ENCODE measurements at regions not wholly inside any gene's neighbourhood (a gene's known extent, or its start where the extent isn't known, plus 50 kb on each side); places are given as distances from the start of the nearest gene placed in this dataset.

DNA sequence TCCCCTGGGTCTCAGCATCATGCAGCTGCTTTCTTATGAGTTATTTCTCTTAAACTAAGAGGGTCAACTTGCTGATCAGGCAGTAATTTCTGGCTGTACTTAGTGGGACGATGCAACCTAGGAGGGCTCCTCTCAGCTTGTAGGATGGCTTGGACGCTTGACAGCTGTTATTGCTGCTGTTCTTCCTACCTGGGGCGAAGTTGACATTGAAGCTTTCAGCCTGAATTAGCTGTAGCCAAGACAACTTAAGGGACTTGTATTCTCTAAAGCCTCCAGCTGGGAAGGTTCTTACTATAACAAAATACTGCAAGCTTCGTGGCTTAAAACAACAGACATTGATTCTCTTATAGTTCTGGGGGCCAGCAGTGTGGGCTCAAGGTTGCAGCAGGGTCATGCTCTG is 224.9 kb downstream of the ACTR3B start:
- H3K36me3 ChIP-seq = no peaks in the 10 kb centered on the region
- H3K27ac ChIP-seq = no peak overlapping the region
- no peak for DNase-seq (ENCODE audit: low spot score)
- WGBS = 54% methylated on average over 4 of the region's 4 CpGs
- no peaks in the 10 kb centered on the region for H3K9me3 ChIP-seq
- intact Hi-C loops (cut with DNase I) = no loop called here
- no peaks in the 10 kb centered on the region for H3K4me1 ChIP-seq (replicated peaks)
- H3K27me3 ChIP-seq (replicated peaks; ENCODE audit: insufficient read depth) = no peaks in the 10 kb centered on the region
- H3K4me3 ChIP-seq = no peak overlapping the region
- TF ChIP-seq POLR2A (IDR thresholded peaks at IDR 0.05) = no peak
- TF ChIP-seq, protein P1, sequence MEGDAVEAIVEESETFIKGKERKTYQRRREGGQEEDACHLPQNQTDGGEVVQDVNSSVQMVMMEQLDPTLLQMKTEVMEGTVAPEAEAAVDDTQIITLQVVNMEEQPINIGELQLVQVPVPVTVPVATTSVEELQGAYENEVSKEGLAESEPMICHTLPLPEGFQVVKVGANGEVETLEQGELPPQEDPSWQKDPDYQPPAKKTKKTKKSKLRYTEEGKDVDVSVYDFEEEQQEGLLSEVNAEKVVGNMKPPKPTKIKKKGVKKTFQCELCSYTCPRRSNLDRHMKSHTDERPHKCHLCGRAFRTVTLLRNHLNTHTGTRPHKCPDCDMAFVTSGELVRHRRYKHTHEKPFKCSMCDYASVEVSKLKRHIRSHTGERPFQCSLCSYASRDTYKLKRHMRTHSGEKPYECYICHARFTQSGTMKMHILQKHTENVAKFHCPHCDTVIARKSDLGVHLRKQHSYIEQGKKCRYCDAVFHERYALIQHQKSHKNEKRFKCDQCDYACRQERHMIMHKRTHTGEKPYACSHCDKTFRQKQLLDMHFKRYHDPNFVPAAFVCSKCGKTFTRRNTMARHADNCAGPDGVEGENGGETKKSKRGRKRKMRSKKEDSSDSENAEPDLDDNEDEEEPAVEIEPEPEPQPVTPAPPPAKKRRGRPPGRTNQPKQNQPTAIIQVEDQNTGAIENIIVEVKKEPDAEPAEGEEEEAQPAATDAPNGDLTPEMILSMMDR (IDR thresholded peaks at IDR 0.05) = no peak
- TF ChIP-seq POLR2AphosphoS5 (IDR thresholded peaks at IDR 0.05) = no peak

DNA sequence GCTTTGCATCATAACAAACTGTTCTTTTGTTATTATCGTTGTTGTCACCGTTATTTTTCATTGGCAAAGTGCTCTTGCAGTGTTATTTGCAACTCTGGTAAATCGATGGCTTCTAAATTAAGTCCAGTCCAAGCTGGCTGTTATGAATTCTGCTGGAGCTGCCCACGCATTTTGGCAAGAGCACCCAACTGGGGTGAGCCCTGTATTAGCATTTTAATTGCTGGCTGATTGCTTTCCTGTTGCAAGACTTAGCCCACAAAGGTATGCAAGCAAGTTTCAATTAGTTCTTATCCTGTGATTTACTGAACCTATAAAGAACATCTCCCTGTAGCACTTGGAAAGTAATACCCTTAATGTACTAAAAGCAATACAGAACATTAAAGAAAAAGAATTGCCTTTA is 226.8 kb downstream of the ACTR3B start:
- no peak for TF ChIP-seq POLR2A (IDR thresholded peaks at IDR 0.05)
- TF ChIP-seq, protein P1 (IDR thresholded peaks at IDR 0.05) = no peak
- TF ChIP-seq POLR2AphosphoS5 (IDR thresholded peaks at IDR 0.05) = no peak
- intact Hi-C loops (cut with DNase I) = no loop called here
- no peak overlapping the region for H3K27ac ChIP-seq
- no peaks in the 10 kb centered on the region for H3K9me3 ChIP-seq
- H3K36me3 ChIP-seq = no peaks in the 10 kb centered on the region
- no peaks in the 10 kb centered on the region for H3K4me1 ChIP-seq (replicated peaks)
- WGBS = 42% methylated on average over 4 of the region's 4 CpGs
- no peaks in the 10 kb centered on the region for H3K27me3 ChIP-seq (replicated peaks; ENCODE audit: insufficient read depth)
- no peak for DNase-seq (ENCODE audit: low spot score)
- no peak overlapping the region for H3K4me3 ChIP-seq

DNA sequence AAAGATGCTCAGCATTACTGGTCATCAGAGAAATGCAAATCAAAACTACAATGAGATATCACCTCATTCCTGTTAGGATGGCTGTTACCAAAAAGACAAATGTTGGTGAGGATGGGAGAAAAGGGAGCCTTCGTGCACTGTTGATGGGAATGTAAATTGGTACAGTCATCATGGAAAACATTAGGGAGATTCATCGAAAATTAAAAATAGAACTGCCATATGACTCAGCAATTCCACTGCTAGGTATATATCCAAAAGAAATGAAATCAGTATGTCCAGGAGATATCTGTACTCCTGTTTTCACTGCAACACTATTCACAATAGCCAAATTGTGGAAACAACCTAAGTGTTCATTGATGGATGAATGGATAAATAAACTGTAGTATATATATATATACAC is 228.1 kb downstream of the ACTR3B start:
- WGBS = 91% methylated on average over 2 of the region's 2 CpGs
- H3K27me3 ChIP-seq (replicated peaks; ENCODE audit: insufficient read depth) = no peaks in the 10 kb centered on the region
- H3K4me3 ChIP-seq = no peak overlapping the region
- TF ChIP-seq, protein P1 (IDR thresholded peaks at IDR 0.05) = no peak
- TF ChIP-seq POLR2A (IDR thresholded peaks at IDR 0.05) = no peak
- no peak for TF ChIP-seq POLR2AphosphoS5 (IDR thresholded peaks at IDR 0.05)
- H3K4me1 ChIP-seq (replicated peaks) = no peaks in the 10 kb centered on the region
- intact Hi-C loops (cut with DNase I) = no loop called here
- DNase-seq (ENCODE audit: low spot score) = no peak
- no peaks in the 10 kb centered on the region for H3K36me3 ChIP-seq
- H3K27ac ChIP-seq = no peak overlapping the region
- no peaks in the 10 kb centered on the region for H3K9me3 ChIP-seq

DNA sequence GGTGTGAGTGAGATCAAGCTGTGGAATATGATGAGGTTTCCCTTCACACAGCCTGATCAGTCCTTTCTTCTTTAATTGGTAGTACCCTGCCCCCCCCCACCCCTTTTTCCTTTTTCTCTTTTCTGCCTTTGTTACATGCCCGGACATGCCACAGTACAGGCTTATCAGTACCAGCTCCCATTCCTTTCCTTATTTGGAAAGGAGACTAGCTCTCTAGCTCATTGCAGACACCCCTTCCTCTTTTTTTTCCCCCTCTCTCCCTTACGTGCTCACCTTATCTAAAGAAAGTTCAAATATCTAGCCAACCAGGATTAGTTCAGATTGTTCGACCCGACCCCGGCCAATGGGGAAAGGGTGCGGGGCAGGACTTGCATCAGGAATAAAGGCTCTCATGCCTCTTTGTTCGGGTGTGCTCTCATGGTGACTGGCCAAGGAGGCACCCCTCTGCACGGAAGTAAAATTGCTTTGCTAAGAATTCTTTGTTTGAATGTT is 230.4 kb downstream of the ACTR3B start:
- Histone ChIP-seq H3K9me3 (no peaks in the 10 kb centered on the region), H3K36me3 (no peaks in the 10 kb centered on the region), H3K4me3 (no peak overlapping the region), H3K27ac (no peak overlapping the region), H3K4me1 (replicated peaks) (no peaks in the 10 kb centered on the region), H3K27me3 (replicated peaks; ENCODE audit: insufficient read depth) (no peaks in the 10 kb centered on the region)
- DNase-seq (ENCODE audit: low spot score) = no peak
- TF ChIP-seq, protein P1 (IDR thresholded peaks at IDR 0.05) = no peak
- TF ChIP-seq POLR2A (IDR thresholded peaks at IDR 0.05) (no peak), POLR2AphosphoS5 (IDR thresholded peaks at IDR 0.05) (no peak)
- intact Hi-C loops (cut with DNase I) = no loop called here
- 54% methylated on average over 8 of the region's 8 CpGs for WGBS

DNA sequence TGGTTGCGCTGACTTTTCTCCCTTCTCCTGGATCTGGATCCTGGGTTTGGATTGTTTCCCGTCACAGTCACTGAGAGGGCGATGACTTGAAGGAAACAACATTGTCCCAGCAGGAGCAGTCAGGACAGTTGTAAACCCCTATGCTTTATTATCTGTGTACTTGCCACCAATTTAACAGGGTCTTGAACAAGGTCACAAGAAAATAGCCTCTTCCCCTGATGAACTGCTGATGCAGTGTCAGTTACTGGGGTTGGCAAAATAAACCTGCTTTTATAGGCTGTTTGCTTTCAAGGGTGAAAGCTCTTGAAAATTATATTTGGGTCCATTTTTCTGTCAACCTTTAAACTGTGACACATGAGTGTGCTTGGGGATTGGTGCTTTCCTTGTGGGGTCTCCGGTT is 238.9 kb downstream of the ACTR3B start:
- DNase-seq (ENCODE audit: low spot score) = no peak
- Histone ChIP-seq H3K36me3 (no peaks in the 10 kb centered on the region), H3K27me3 (replicated peaks; ENCODE audit: insufficient read depth) (no peaks in the 10 kb centered on the region), H3K9me3 (no peaks in the 10 kb centered on the region), H3K27ac (no peak overlapping the region), H3K4me3 (no peak overlapping the region), H3K4me1 (replicated peaks) (no peaks in the 10 kb centered on the region)
- intact Hi-C loops (cut with DNase I) = no loop called here
- TF ChIP-seq, protein P1 (IDR thresholded peaks at IDR 0.05) = no peak
- TF ChIP-seq POLR2A (IDR thresholded peaks at IDR 0.05) (no peak), POLR2AphosphoS5 (IDR thresholded peaks at IDR 0.05) (no peak)
- 47% methylated on average over 4 of the region's 4 CpGs for WGBS

All from prostate gland (tissue), 2 donors.